HCT116 (cell line): ENCODE measurements at regions not wholly inside any gene's neighbourhood (a gene's known extent, or its start where the extent isn't known, plus 50 kb on each side); places are given as distances from the start of the nearest gene placed in this dataset.

Source experiments
- ATAC-seq: fragments of 200-7000 bp; cut with Tn5 transposase; 2 replicates; pipeline ENCODE4 v1.9.1; 2020; ENCODE audit warnings: mild to moderate bottlenecking, moderate library complexity
- BruUV-seq: library from RNA; stranded (reverse); fragments of 400-500 nt; replicated peaks from 2 replicates; lab custom pipeline; 2021; lab: Mats Ljungman, UMichigan
- CTCF ChIA-PET: fragments of 300-600 bp; sonication (Branson Sonifier 250); formaldehyde crosslinking; loops from one replicate; lab custom pipeline; 2021; ENCODE audit warnings: antibody characterized with exemption; lab: Charles Lee
- POLR2A ChIA-PET: fragments of 300-600, 350-600 bp; sonication (Branson Sonifier 250); formaldehyde crosslinking; loops from one replicate; lab custom pipeline; 2021; ENCODE audit warnings: antibody characterized with exemption; lab: Charles Lee
- RAD21 ChIA-PET, 2 experiments: fragments of 300-600 bp; sonication (Branson Sonifier 250); formaldehyde crosslinking; loops; one replicate each; lab custom pipeline; 2023; ENCODE audit warnings: low total read pairs in 2 of 2; ENCODE audit not compliant: uncharacterized antibody in 2 of 2, unreplicated experiment in 2 of 2, low non-redundant PET in 1 of 2; lab: Charles Lee
- DNase-seq: peaks from one replicate; pipeline ENCODE4 v3.0.0-alpha.2; 2010; ENCODE audit warnings: low read depth, low spot score
- H2AFZ ChIP-seq: fragments of 200-600 bp; shearing (Covaris generic), sonication (generic); 2 replicates; pipeline ENCODE4 v1.6.1; 2017; ENCODE audit warnings: low read depth, mixed run types, mixed read lengths, antibody characterized with exemption, low read length; ENCODE audit not compliant: poor library complexity, severe bottlenecking
- H3K27ac ChIP-seq: 2 replicates; pipeline ENCODE4 v1.5.1; 2012; ENCODE audit warnings: low read depth, low read length
- H3K27me3 ChIP-seq: fragments of 200-600 bp; sonication (generic); 2 replicates; pipeline ENCODE4 v1.6.1; 2016; ENCODE audit warnings: mixed run types, low read length, mixed read lengths; ENCODE audit not compliant: insufficient read depth
- H3K36me3 ChIP-seq, 2 experiments: fragments of 200-500 bp in 1 of 2; fragments of 200-600 bp in 1 of 2; sonication (Bioruptor generic) in 1 of 2; sonication (generic) in 1 of 2; 2 replicates each; pipeline versions ENCODE4 v1.5.1 to v1.6.1; 2014 to 2016; ENCODE audit warnings: low read length in 2 of 2, inconsistent platforms in 1 of 2, mixed read lengths in 1 of 2, mixed run types in 1 of 2; ENCODE audit not compliant: insufficient read depth in 2 of 2, control insufficient read depth in 1 of 2
- H3K4me1 ChIP-seq, 2 experiments: fragments of 200-600 bp in 1 of 2; sonication (generic) in 1 of 2; 2 replicates each; pipeline versions ENCODE4 v1.5.1 to v1.6.1; 2012 to 2017; ENCODE audit warnings: low read length in 2 of 2, inconsistent platforms in 1 of 2, mild to moderate bottlenecking in 1 of 2, mixed read lengths in 1 of 2, mixed run types in 1 of 2, moderate library complexity in 1 of 2; ENCODE audit not compliant: insufficient read depth in 2 of 2, control insufficient read depth in 1 of 2
- H3K4me2 ChIP-seq: fragments of 200-600 bp; sonication (generic); 2 replicates; pipeline ENCODE4 v1.6.1; 2017; ENCODE audit warnings: mixed run types, low read length, mixed read lengths
- H3K4me3 ChIP-seq, 2 experiments: fragments of 200-600 bp in 1 of 2; sonication (generic) in 1 of 2; replicated peaks in 1 of 2; 2 replicates each; pipeline ENCODE4 v1.5.1; 2011 to 2016; ENCODE audit warnings: low read length in 2 of 2, control low read depth in 1 of 2, low read depth in 1 of 2, mild to moderate bottlenecking in 1 of 2, mixed read lengths in 1 of 2, mixed run types in 1 of 2
- H3K79me2 ChIP-seq: fragments of 200-600 bp; sonication (generic); 2 replicates; pipeline ENCODE4 v1.6.1; 2017; ENCODE audit warnings: mild to moderate bottlenecking, mixed run types, low read length, moderate library complexity, mixed read lengths; ENCODE audit not compliant: insufficient read depth
- H3K9ac ChIP-seq: fragments of 200-600 bp; sonication (generic); 2 replicates; pipeline ENCODE4 v1.6.1; 2016; ENCODE audit warnings: low read length, mixed read lengths
- H3K9me2 ChIP-seq: fragments of 200-600 bp; sonication (generic), shearing (Covaris generic); 2 replicates; pipeline ENCODE4 v1.6.1; 2017; ENCODE audit warnings: mixed run types, mild to moderate bottlenecking, moderate library complexity; ENCODE audit not compliant: insufficient read depth
- H3K9me3 ChIP-seq, 2 experiments: fragments of 200-500 bp in 1 of 2; fragments of 200-600 bp in 1 of 2; sonication (Bioruptor generic) in 1 of 2; sonication (generic) in 1 of 2; 2 replicates each; pipeline ENCODE4 v1.6.1; 2014 to 2017; ENCODE audit warnings: low read length in 2 of 2, mixed read lengths in 2 of 2, inconsistent platforms in 1 of 2, low read depth in 1 of 2, mild to moderate bottlenecking in 1 of 2, mixed run types in 1 of 2, moderate library complexity in 1 of 2; ENCODE audit not compliant: control insufficient read depth in 1 of 2, insufficient read depth in 1 of 2
- H4K20me1 ChIP-seq: fragments of 200-600 bp; sonication (generic), shearing (Covaris generic); 2 replicates; pipeline ENCODE4 v1.6.1; 2017; ENCODE audit warnings: mixed run types, mild to moderate bottlenecking, moderate library complexity; ENCODE audit not compliant: insufficient read depth
- CBX3 ChIP-seq: IDR thresholded peaks from 2 replicates; pipeline ENCODE4 v1.6.1; 2012; ENCODE audit warnings: low read depth
- JUND ChIP-seq: IDR thresholded peaks from 2 replicates; pipeline ENCODE4 v1.6.1; 2012
- POLR2A ChIP-seq: IDR thresholded peaks from 2 replicates; pipeline ENCODE4 v1.7.0; 2011; ENCODE audit warnings: borderline replicate concordance; ENCODE audit not compliant: insufficient read depth, insufficient read length; ENCODE audit errors: extremely low read depth
- POLR2AphosphoS5 ChIP-seq: IDR thresholded peaks from 2 replicates; pipeline ENCODE4 v1.6.1; 2011; ENCODE audit warnings: mild to moderate bottlenecking, low read depth, low read length, moderate library complexity
- RAD21 ChIP-seq: IDR thresholded peaks from 2 replicates; pipeline ENCODE4 v1.6.1; 2012; ENCODE audit warnings: low read depth, mild to moderate bottlenecking
- SRF ChIP-seq: IDR thresholded peaks from 2 replicates; pipeline ENCODE4 v1.6.1; 2012; ENCODE audit warnings: low read depth
- TCF7L2 ChIP-seq: IDR thresholded peaks from 2 replicates; pipeline ENCODE4 v1.7.0; 2011; ENCODE audit warnings: borderline replicate concordance, inconsistent platforms; ENCODE audit not compliant: insufficient read depth, insufficient read length; ENCODE audit errors: extremely low read depth
- ZNF274 ChIP-seq: fragments of 200-500 bp; sonication (Bioruptor generic); IDR thresholded peaks from 2 replicates; pipeline ENCODE4 v1.6.1; 2014; ENCODE audit warnings: mild to moderate bottlenecking, low read depth, low read length, inconsistent platforms
- intact Hi-C: fragments of 100-400 bp; cut with micrococcal nuclease; formaldehyde crosslinking; loops from 2 replicates; pipeline ENCODE4 v1.10.0; 2022
- TF ChIP-seq, protein P1 (sequence below): IDR thresholded peaks from 2 replicates; pipeline ENCODE4 v1.6.1; 2012; ENCODE audit warnings: low read depth
- TF ChIP-seq, protein P2 (sequence below): IDR thresholded peaks from 2 replicates; pipeline ENCODE4 v1.6.1; 2012
- TF ChIP-seq, protein P3 (sequence below): IDR thresholded peaks from 2 replicates; pipeline ENCODE4 v1.6.1; 2012
- TF ChIP-seq, protein P4 (sequence below): IDR thresholded peaks from 2 replicates; pipeline ENCODE4 v1.6.1; 2011; ENCODE audit warnings: mild to moderate bottlenecking, low read length, moderate library complexity; ENCODE audit not compliant: insufficient replicate concordance; ENCODE audit errors: extremely low read depth

DNA sequence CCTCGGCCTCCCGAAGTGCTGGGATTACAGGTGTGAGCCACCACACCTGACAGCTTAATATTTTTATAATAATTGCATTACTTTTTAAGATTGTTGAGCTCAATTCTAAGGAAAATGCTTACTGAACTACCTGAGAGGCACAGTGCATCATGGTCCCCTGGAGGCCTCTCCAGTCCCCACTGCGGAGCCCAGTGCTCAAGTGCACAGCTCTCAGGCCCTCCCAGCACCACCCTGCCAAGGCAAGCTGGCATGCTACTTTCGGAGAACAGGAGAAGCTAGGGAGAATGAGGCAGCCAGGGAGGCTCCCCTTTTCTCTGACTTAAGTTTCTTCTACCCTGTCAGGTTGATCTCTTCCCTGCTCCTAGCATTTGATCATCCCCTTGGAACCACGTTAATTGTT, 64.2 kb upstream of the CECR2 start:
- RAD21 ChIA-PET, result no interaction called here
- H3K4me2 ChIP-seq, result no peak overlapping the region
- intact Hi-C loops, result no loop called here
- H3K27ac ChIP-seq, result no peak overlapping the region
- no peaks in the 10 kb centered on the region for H4K20me1 ChIP-seq
- H3K36me3 ChIP-seq, result no peaks in the 10 kb centered on the region
- H3K9me3 ChIP-seq, result no peaks in the 10 kb centered on the region
- no peak overlapping the region for H3K9ac ChIP-seq
- CTCF ChIA-PET, result no interaction called here
- no peaks in the 10 kb centered on the region for H3K79me2 ChIP-seq
- no peak overlapping the region for H2AFZ ChIP-seq
- H3K4me1 ChIP-seq, result no peaks in the 10 kb centered on the region
- DNase-seq, result no peak
- BruUV-seq, result no TSS peak
- ATAC-seq, result no peak
- POLR2A ChIA-PET, result interaction anchor here (1.0 kb wide), 1 partner anchor 30 kb away, joined by 3 read pairs; no protein-coding TSS in a partner anchor
- TF ChIP-seq ZNF274, result no peak
- TF ChIP-seq POLR2AphosphoS5, result no peak
- TF ChIP-seq, protein P1, sequence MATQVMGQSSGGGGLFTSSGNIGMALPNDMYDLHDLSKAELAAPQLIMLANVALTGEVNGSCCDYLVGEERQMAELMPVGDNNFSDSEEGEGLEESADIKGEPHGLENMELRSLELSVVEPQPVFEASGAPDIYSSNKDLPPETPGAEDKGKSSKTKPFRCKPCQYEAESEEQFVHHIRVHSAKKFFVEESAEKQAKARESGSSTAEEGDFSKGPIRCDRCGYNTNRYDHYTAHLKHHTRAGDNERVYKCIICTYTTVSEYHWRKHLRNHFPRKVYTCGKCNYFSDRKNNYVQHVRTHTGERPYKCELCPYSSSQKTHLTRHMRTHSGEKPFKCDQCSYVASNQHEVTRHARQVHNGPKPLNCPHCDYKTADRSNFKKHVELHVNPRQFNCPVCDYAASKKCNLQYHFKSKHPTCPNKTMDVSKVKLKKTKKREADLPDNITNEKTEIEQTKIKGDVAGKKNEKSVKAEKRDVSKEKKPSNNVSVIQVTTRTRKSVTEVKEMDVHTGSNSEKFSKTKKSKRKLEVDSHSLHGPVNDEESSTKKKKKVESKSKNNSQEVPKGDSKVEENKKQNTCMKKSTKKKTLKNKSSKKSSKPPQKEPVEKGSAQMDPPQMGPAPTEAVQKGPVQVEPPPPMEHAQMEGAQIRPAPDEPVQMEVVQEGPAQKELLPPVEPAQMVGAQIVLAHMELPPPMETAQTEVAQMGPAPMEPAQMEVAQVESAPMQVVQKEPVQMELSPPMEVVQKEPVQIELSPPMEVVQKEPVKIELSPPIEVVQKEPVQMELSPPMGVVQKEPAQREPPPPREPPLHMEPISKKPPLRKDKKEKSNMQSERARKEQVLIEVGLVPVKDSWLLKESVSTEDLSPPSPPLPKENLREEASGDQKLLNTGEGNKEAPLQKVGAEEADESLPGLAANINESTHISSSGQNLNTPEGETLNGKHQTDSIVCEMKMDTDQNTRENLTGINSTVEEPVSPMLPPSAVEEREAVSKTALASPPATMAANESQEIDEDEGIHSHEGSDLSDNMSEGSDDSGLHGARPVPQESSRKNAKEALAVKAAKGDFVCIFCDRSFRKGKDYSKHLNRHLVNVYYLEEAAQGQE, result no peak
- TF ChIP-seq TCF7L2, result no peak
- TF ChIP-seq, protein P2, sequence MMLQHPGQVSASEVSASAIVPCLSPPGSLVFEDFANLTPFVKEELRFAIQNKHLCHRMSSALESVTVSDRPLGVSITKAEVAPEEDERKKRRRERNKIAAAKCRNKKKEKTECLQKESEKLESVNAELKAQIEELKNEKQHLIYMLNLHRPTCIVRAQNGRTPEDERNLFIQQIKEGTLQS, result no peak
- no peak for TF ChIP-seq RAD21
- TF ChIP-seq, protein P3, sequence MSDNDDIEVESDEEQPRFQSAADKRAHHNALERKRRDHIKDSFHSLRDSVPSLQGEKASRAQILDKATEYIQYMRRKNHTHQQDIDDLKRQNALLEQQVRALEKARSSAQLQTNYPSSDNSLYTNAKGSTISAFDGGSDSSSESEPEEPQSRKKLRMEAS, result no peak
- TF ChIP-seq CBX3, result no peak
- TF ChIP-seq, protein P4, sequence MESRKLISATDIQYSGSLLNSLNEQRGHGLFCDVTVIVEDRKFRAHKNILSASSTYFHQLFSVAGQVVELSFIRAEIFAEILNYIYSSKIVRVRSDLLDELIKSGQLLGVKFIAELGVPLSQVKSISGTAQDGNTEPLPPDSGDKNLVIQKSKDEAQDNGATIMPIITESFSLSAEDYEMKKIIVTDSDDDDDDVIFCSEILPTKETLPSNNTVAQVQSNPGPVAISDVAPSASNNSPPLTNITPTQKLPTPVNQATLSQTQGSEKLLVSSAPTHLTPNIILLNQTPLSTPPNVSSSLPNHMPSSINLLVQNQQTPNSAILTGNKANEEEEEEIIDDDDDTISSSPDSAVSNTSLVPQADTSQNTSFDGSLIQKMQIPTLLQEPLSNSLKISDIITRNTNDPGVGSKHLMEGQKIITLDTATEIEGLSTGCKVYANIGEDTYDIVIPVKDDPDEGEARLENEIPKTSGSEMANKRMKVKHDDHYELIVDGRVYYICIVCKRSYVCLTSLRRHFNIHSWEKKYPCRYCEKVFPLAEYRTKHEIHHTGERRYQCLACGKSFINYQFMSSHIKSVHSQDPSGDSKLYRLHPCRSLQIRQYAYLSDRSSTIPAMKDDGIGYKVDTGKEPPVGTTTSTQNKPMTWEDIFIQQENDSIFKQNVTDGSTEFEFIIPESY, result no peak
- TF ChIP-seq POLR2A, result no peak
- no peak for TF ChIP-seq JUND
- no peak for TF ChIP-seq SRF
- H3K4me3 ChIP-seq, result no peak overlapping the region
- no peaks in the 10 kb centered on the region for H3K27me3 ChIP-seq
- H3K9me2 ChIP-seq, result no peaks in the 10 kb centered on the region
